Left lung (tissue), 4 donors: ENCODE measurements at regions not wholly inside any gene's neighbourhood (a gene's known extent, or its start where the extent isn't known, plus 50 kb on each side); places are given as distances from the start of the nearest gene placed in this dataset.
"Not testable (repeated sequence)": the region's sequence is repeated elsewhere in the genome, so short reads cannot be mapped to it uniquely, and the experiment has no call there.

Source experiments
- ATAC-seq: fragments of 200-7000 bp; cut with Tn5 transposase; one replicate; pipeline ENCODE4 v1.9.1; 2020; ENCODE audit warnings: moderate library complexity
- DNase-seq, 4 donors: peaks; one replicate each; pipeline ENCODE4 v3.0.0-alpha.2; 2013 to 2020
- H3K27ac ChIP-seq, 2 donors: fragments of 200-600 bp; sonication (generic) in 1 of 2; one replicate each; pipeline versions ENCODE4 v1.5.0 to v1.8.0; 2020 to 2021
- H3K27me3 ChIP-seq, 2 donors: fragments of 200-600 bp; sonication (generic) in 1 of 2; one replicate each; pipeline versions ENCODE4 v1.5.0 to v1.8.0; 2020 to 2021
- H3K36me3 ChIP-seq, 2 donors: fragments of 200-600 bp; sonication (generic) in 1 of 2; one replicate each; pipeline versions ENCODE4 v1.5.0 to v1.8.0; 2020 to 2021
- H3K4me1 ChIP-seq, 2 donors: fragments of 200-600 bp; one replicate each; pipeline ENCODE4 v1.8.0; 2021
- H3K4me3 ChIP-seq, 2 donors: fragments of 200-600 bp; sonication (generic) in 1 of 2; one replicate each; pipeline versions ENCODE4 v1.5.0 to v1.8.0; 2020 to 2021; ENCODE audit warnings: mild to moderate bottlenecking in 1 of 2
- H3K9me3 ChIP-seq, 2 donors: fragments of 200-600 bp; sonication (generic) in 1 of 2; one replicate each; pipeline versions ENCODE4 v1.5.0 to v1.8.0; 2020 to 2021
- intact Hi-C, 2 donors: fragments of 100-400 bp; cut with DNase I; formaldehyde crosslinking; loops; one replicate each; pipeline versions ENCODE4 v1.11.2 to v1.14.2; 2022
- TF ChIP-seq, protein P1 (sequence below), 2 donors: fragments of 200-600 bp; sonication (generic) in 1 of 2; IDR thresholded peaks; one replicate each; pipeline versions ENCODE4 v1.5.0 to v1.8.0; 2021; ENCODE audit warnings: antibody characterized with exemption in 2 of 2
- donor health status: DM: no; HTN: yes; CAD: no.
- donor health status: DM: no; HTN: no; CAD: no.

DNA sequence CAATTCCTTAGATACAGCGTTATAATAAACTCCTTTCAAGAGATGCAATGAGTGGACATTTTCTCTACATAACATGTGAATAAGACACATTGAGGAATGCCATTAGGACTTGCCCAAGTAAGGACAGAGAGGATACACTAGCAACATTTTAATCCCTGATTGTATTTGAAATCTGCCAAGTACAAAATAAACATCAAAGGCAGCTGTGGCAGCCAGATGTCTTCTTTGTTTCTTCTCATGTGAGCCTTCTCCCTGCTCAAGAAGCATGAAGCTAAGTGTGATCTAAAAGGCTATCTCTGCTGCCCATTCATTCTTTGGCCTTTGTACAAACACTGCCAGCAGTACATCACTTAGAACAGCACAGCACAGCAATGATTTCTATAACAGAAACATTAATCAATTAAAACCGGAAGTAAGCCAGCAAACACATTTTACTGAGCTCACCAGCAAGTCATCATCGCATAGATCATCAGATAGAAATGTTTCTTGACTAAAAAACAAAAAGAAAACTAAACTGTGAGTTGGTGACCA is 364.0 kb downstream of the CNTN6 start:
- no peaks in the 10 kb centered on the region for H3K36me3 ChIP-seq
- H3K4me1 ChIP-seq = no peaks in the 10 kb centered on the region
- H3K9me3 ChIP-seq = no peaks in the 10 kb centered on the region
- no peak for DNase-seq
- TF ChIP-seq, protein P1, sequence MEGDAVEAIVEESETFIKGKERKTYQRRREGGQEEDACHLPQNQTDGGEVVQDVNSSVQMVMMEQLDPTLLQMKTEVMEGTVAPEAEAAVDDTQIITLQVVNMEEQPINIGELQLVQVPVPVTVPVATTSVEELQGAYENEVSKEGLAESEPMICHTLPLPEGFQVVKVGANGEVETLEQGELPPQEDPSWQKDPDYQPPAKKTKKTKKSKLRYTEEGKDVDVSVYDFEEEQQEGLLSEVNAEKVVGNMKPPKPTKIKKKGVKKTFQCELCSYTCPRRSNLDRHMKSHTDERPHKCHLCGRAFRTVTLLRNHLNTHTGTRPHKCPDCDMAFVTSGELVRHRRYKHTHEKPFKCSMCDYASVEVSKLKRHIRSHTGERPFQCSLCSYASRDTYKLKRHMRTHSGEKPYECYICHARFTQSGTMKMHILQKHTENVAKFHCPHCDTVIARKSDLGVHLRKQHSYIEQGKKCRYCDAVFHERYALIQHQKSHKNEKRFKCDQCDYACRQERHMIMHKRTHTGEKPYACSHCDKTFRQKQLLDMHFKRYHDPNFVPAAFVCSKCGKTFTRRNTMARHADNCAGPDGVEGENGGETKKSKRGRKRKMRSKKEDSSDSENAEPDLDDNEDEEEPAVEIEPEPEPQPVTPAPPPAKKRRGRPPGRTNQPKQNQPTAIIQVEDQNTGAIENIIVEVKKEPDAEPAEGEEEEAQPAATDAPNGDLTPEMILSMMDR (IDR thresholded peaks at IDR 0.05) = no peak
- intact Hi-C loops = no loop called here
- no peaks in the 10 kb centered on the region for H3K27me3 ChIP-seq
- no peak overlapping the region for H3K27ac ChIP-seq
- no peak overlapping the region for H3K4me3 ChIP-seq
- ATAC-seq = no peak

DNA sequence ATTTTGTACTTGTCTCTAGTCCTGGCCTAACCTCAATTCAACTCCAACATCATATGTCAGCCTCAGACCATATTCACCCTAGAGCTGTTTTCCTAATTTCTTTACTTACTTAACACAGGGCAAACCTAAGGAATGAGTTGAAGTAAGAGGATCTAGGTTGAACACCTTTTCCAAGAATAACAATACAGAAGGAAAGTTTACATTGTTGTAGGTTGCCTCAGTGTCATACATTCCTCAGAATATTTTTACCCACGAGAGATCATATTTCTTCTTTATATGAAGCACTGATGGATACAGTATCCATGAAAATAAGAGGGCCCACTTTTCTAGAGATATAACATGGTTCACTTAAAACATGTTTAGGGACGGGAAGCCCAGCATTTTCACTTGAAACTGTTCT is 369.5 kb downstream of the CNTN6 start:
- Histone ChIP-seq H3K27me3 (no peaks in the 10 kb centered on the region), H3K4me1 (no peaks in the 10 kb centered on the region), H3K36me3 (no peaks in the 10 kb centered on the region), H3K9me3 (peaks cover 0 to 3% of the 10 kb centered on the region in 2 donors), H3K27ac (no peak overlapping the region), H3K4me3 (no peak overlapping the region)
- intact Hi-C loops = no loop called here
- ATAC-seq = no peak
- TF ChIP-seq, protein P1 (IDR thresholded peaks at IDR 0.05) = no peak
- DNase-seq = no peak

DNA sequence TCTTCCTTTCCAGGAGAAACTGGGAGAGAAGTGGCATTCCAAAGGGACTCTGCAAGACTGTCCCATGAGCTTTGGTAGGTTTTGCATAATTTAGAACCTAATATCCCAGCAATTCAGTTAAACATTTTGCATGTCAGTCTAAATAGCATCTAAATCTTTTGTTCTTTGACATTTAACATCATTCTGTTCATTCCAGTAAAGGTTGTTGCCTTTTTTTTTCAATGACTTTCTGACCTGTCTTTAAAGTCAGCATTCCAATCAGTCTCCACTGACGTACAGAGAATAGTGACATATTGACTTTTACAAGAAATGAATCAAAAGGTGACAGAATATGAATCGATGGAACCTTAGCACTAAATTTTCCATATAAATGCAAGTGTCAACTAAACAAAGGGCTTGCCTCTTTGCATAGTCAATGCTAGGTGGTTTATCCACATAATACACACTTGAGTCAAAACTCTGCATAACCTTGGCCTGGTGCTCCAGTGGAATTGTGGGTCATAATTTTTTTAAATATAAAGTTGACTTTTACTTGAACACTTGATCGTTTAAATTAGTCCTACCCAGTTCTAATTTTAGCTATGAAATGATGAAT is 370.1 kb downstream of the CNTN6 start:
- Histone ChIP-seq H3K9me3 (peaks cover 0 to 3% of the 10 kb centered on the region in 2 donors), H3K36me3 (no peaks in the 10 kb centered on the region), H3K4me1 (no peaks in the 10 kb centered on the region), H3K27ac (no peak overlapping the region), H3K27me3 (no peaks in the 10 kb centered on the region), H3K4me3 (no peak overlapping the region)
- no peak for DNase-seq
- ATAC-seq = no peak
- intact Hi-C loops = no loop called here
- TF ChIP-seq, protein P1 (IDR thresholded peaks at IDR 0.05) = no peak

DNA sequence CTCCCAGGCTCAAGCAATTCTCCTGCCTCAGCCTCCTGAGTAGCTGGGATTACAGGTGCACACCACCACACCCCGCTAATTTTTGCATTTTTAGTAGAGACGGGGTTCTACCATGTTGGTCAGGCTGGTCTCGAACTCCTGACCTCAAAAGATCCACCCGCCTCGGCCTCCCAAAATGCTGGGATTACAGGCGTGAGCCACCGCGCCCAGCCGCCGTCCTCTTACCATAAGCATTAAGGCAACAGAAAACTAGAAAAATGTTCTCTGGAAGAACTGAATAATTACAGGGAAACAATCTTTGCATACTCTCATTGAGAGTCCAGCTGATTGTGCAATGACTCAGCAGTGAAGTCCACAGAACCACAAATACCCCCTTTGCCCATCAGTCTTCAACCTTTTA is 372.3 kb downstream of the CNTN6 start:
- intact Hi-C loops, H3K27ac ChIP-seq, H3K36me3 ChIP-seq, H3K27me3 ChIP-seq, H3K9me3 ChIP-seq, H3K4me3 ChIP-seq, ATAC-seq, H3K4me1 ChIP-seq: not testable (repeated sequence)
- DNase-seq = peak in 1 of 4 donors; percentile 47

DNA sequence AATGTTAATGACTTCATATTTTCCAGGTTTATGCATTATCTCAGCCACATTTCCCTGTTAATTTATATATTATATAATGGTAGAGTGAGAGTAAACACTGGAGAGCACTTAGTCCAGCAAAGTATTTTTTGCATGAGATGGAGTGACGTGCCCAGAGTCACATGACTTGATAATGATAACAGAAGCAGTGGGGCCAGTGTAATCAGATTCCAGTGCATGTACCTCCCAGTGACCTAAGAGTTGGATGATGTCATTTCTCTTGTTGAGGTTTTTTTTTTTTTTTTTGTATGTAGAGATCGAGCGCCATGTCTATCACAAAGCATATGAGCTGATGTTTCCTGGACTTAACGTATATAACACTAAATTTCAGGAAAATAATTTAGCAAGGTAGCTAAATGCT is 375.3 kb downstream of the CNTN6 start:
- intact Hi-C loops = no loop called here
- Histone ChIP-seq H3K4me3 (no peak overlapping the region), H3K36me3 (no peaks in the 10 kb centered on the region), H3K27ac (no peak overlapping the region), H3K4me1 (no peaks in the 10 kb centered on the region), H3K9me3 (peaks cover 0 to 5% of the 10 kb centered on the region in 2 donors), H3K27me3 (no peaks in the 10 kb centered on the region)
- TF ChIP-seq, protein P1 (IDR thresholded peaks at IDR 0.05) = no peak
- DNase-seq (no peak), ATAC-seq (no peak)

DNA sequence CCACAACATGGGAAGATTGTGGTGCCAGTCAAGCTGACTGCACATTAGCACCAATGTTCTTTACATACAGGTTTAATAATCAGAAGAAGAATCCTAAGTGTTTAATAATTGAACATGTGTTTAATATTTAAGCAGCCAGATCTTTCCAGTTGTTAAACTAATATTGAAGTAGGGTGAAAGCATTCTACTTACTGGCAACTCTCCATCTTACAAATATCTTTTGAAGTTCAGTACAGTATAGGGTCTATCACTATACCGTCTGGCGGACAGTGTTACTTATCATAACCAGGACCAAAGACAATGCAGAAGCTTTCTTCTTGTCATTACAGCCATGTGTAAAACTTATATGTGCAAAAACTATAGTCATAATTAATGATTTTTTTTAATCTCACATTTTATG is 376.4 kb downstream of the CNTN6 start:
- Histone ChIP-seq H3K4me1 (no peaks in the 10 kb centered on the region), H3K27me3 (no peaks in the 10 kb centered on the region), H3K27ac (no peak overlapping the region), H3K9me3 (peaks cover 0 to 5% of the 10 kb centered on the region in 2 donors), H3K36me3 (no peaks in the 10 kb centered on the region), H3K4me3 (no peak overlapping the region)
- ATAC-seq = no peak
- TF ChIP-seq, protein P1 (IDR thresholded peaks at IDR 0.05) = no peak
- no peak for DNase-seq
- intact Hi-C loops = no loop called here
